H1 (cell line): ENCODE measurements at regions not wholly inside any gene's neighbourhood (a gene's known extent, or its start where the extent isn't known, plus 50 kb on each side); places are given as distances from the start of the nearest gene placed in this dataset.

Experiments used
- CTCF ChIP-seq, 3 experiments: IDR thresholded peaks; 1 replicate in 2 of 3; 2 replicates in 1 of 3; pipeline versions ENCODE4 v1.5.1 to v1.6.1; 2011; ENCODE audit warnings: low read length in 3 of 3, mild to moderate bottlenecking in 3 of 3, inconsistent platforms in 2 of 3, low read depth in 1 of 3, moderate library complexity in 1 of 3; ENCODE audit not compliant: insufficient read depth in 1 of 3; ENCODE audit errors: control extremely low read depth in 1 of 3
- EP300 ChIP-seq, 2 experiments: IDR thresholded peaks; 1 replicate in 1 of 2; 2 replicates in 1 of 2; pipeline ENCODE4 v1.6.1; 2011 to 2012; ENCODE audit warnings: low read depth in 2 of 2, low read length in 2 of 2, mild to moderate bottlenecking in 2 of 2, borderline replicate concordance in 1 of 2, inconsistent platforms in 1 of 2, moderate library complexity in 1 of 2
- EZH2 ChIP-seq: fragments of 200-600 bp; sonication (generic); IDR thresholded peaks from 2 replicates; pipeline ENCODE4 v1.7.1; 2012; ENCODE audit warnings: low read depth, mild to moderate bottlenecking, moderate library complexity, low read length, inconsistent platforms; ENCODE audit not compliant: severe bottlenecking
- TAF1 ChIP-seq: IDR thresholded peaks from 2 replicates; pipeline ENCODE4 v1.6.1; 2011; ENCODE audit warnings: mild to moderate bottlenecking, low read depth, low read length

GRCh38 chrY:15325201-15325600 lies 800.9 kb downstream of the NLGN4Y start:
- TF ChIP-seq TAF1 (no peak), CTCF (IDR thresholded peaks at IDR 0.05; ENCODE audit: control extremely low read depth in 1 of 3, insufficient read depth in 1 of 3, low read depth in 1 of 3, low read length in 3 of 3) (no peak), EZH2 (no peak), EP300 (IDR thresholded peaks at IDR 0.05; ENCODE audit: borderline replicate concordance in 1 of 2, low read depth in 2 of 2, low read length in 2 of 2) (no peak)
